ENCODE measurements at regions not wholly inside any gene's neighbourhood (a gene's known extent, or its start where the extent isn't known, plus 50 kb on each side); places are given as distances from the start of the nearest gene placed in this dataset.

DNA sequence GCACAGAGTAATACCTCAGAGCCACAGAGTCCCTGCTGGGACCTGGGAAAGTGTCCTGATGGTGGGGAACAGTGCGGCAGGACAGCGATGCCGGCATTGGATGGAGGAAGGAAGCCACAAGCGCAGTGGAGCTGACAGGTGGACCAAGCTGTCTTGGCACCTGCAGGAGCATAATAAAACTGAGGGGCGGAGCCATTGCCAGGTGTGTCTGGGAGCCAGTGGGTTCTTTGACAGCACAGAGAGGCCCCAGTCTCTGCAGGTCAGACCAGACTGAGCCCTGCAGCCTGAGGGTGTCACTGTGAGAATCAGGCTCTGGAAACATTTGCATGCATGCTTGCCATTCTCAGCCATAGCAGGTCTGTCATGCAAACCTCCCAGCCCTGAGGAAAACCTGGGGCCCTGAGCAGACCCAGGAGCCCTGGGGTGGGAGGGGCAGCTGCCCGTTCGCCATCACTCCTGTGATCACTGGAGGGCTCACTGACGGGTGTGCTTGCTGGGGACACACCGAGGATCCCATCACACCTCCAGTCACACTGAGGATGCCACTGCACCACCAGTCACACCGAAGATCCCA is 210.5 kb upstream of the HDAC4 start:
- Histone ChIP-seq H3K27me3 (replicated peaks in 1 of 2; ENCODE audit: control insufficient read depth in 2 of 2, insufficient read depth in 2 of 2, low read length in 1 of 2) (no peaks in the 10 kb centered on the region; a peak in 1 of 4 replicates), H3K4me3 (no peak overlapping the region), H3K9ac (ENCODE audit: control insufficient read depth, insufficient read depth, low read length) (no peak overlapping the region), H2AFZ (ENCODE audit: control insufficient read depth, low read depth, low read length) (no peak overlapping the region), H4K20me1 (ENCODE audit: control insufficient read depth, insufficient read depth) (no peaks in the 10 kb centered on the region), H3K4me1 (ENCODE audit: control insufficient read depth, insufficient read depth, low read length) (no peaks in the 10 kb centered on the region), H3K9me3 (replicated peaks; ENCODE audit: control insufficient read depth, insufficient read depth, low read length) (no peaks in the 10 kb centered on the region), H3K36me3 (ENCODE audit: control insufficient read depth in 2 of 2, insufficient read depth in 2 of 2, low read length in 1 of 2) (no peaks in the 10 kb centered on the region), H3K4me2 (ENCODE audit: control insufficient read depth, insufficient read depth) (no peak overlapping the region), H3K27ac (ENCODE audit: control insufficient read depth, insufficient read depth) (no peak overlapping the region), H3K79me2 (ENCODE audit: control insufficient read depth, insufficient read depth, low read length) (no peaks in the 10 kb centered on the region)
- no peak for TF ChIP-seq PML (IDR thresholded peaks at IDR 0.05; ENCODE audit: low read length)
- no peak for TF ChIP-seq BACH1 (IDR thresholded peaks at IDR 0.05; ENCODE audit: borderline replicate concordance)
- TF ChIP-seq HDAC2 (IDR thresholded peaks at IDR 0.05): no peak
- TF ChIP-seq CREB1 (IDR thresholded peaks at IDR 0.05; ENCODE audit: low read depth): no peak
- TF ChIP-seq CHD1 (IDR thresholded peaks at IDR 0.05; ENCODE audit: low read depth, low read length): no peak
- no peak for TF ChIP-seq RUNX3 (IDR thresholded peaks at IDR 0.05; ENCODE audit: low read length)
- intact Hi-C loops (cut with micrococcal nuclease; ENCODE audit: unreplicated experiment): no loop called here
- in situ Hi-C loops (cut with MboI): no loop called here
- DNase-seq (ENCODE audit: low read depth, low spot score): no peak
- 46% methylated on average over 10 of the region's 10 CpGs for WGBS (ENCODE audit: insufficient coverage, insufficient replicate concordance, low lambda C conversion rate, missing lambda C conversion rate)
- ChIA-PET CTCF (no interaction called here), SMC1A (ENCODE audit: uncharacterized antibody, unreplicated experiment) (no interaction called here), POLR2A (no interaction called here), RAD21 (ENCODE audit: unreplicated experiment) (no interaction called here)
- ATAC-seq: no peak
- no TSS peak for BruUV-seq (replicated peaks)
- FAIRE-seq: no peak

DNA sequence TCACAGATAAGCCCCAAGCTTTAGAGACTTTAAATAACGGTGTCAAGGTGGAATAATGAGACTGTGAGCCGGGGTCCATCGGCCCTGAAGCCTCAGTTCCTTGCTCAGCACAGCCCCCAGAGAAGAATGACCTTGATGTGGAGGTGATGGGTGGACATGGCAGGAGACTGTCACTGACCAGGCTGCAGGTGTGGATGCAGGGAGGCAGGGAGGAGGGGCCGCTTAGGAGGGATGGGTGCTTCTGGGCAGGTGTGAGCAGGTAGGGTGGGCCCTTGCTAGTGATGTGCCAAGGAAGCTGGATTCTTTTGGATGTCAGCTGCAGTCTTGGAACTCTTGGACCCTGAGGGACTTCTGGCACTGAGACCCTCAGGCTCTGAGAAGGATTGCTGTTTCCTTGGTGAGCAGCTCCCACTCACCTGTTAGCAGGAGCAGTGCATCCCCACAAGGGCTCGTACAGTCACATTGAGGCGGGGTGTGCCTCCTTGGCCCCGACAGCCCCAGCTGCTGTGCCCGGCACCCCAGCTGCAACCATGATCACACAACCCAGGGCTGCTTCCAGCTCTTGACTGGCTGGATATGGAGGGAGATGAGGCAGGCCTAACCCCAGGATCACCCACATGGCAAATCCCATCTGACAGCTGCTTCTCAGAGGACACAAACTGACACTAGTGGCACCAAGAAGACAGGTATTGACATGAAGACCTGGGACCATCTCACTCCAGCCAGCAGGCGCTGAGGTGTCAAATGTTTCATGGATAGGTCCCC is 209.8 kb upstream of the HDAC4 start:
- DNase-seq (ENCODE audit: low read depth, low spot score): no peak
- no peak overlapping the region for H3K4me3 ChIP-seq
- no peaks in the 10 kb centered on the region; a peak in 1 of 4 replicates for H3K27me3 ChIP-seq (replicated peaks in 1 of 2; ENCODE audit: control insufficient read depth in 2 of 2, insufficient read depth in 2 of 2, low read length in 1 of 2)
- H3K4me1 ChIP-seq (ENCODE audit: control insufficient read depth, insufficient read depth, low read length): no peaks in the 10 kb centered on the region
- RAD21 ChIA-PET (ENCODE audit: unreplicated experiment): no interaction called here
- POLR2A ChIA-PET: no interaction called here
- no TSS peak for BruUV-seq (replicated peaks)
- no peaks in the 10 kb centered on the region for H3K36me3 ChIP-seq (ENCODE audit: control insufficient read depth in 2 of 2, insufficient read depth in 2 of 2, low read length in 1 of 2)
- CTCF ChIA-PET: no interaction called here
- intact Hi-C loops (cut with micrococcal nuclease; ENCODE audit: unreplicated experiment): no loop called here
- H3K79me2 ChIP-seq (ENCODE audit: control insufficient read depth, insufficient read depth, low read length): no peaks in the 10 kb centered on the region
- 19% methylated on average over 9 of the region's 9 CpGs for WGBS (ENCODE audit: insufficient coverage, insufficient replicate concordance, low lambda C conversion rate, missing lambda C conversion rate)
- no peak overlapping the region for H3K4me2 ChIP-seq (ENCODE audit: control insufficient read depth, insufficient read depth)
- H3K9me3 ChIP-seq (replicated peaks; ENCODE audit: control insufficient read depth, insufficient read depth, low read length): no peaks in the 10 kb centered on the region
- no peak overlapping the region for H3K27ac ChIP-seq (ENCODE audit: control insufficient read depth, insufficient read depth)
- in situ Hi-C loops (cut with MboI): no loop called here
- no peak overlapping the region for H2AFZ ChIP-seq (ENCODE audit: control insufficient read depth, low read depth, low read length)
- ATAC-seq: no peak
- no peak for FAIRE-seq
- H3K9ac ChIP-seq (ENCODE audit: control insufficient read depth, insufficient read depth, low read length): no peak overlapping the region
- SMC1A ChIA-PET (ENCODE audit: uncharacterized antibody, unreplicated experiment): interaction anchor here (0.6 kb wide), 1 partner anchor 316 kb away, joined by 3 read pairs; no protein-coding TSS in a partner anchor
- no peaks in the 10 kb centered on the region for H4K20me1 ChIP-seq (ENCODE audit: control insufficient read depth, insufficient read depth)
- TF ChIP-seq RCOR1 (conservative IDR thresholded peaks at IDR 0.05; ENCODE audit: low read depth, low read length) (no peak), HDAC6 (IDR thresholded peaks at IDR 0.05; ENCODE audit: unreplicated experiment) (no peak), ZNF207 (IDR thresholded peaks at IDR 0.05; ENCODE audit: borderline replicate concordance) (no peak), CHD2 (IDR thresholded peaks at IDR 0.05; ENCODE audit: borderline replicate concordance, low read depth, low read length) (no peak), LARP7 (IDR thresholded peaks at IDR 0.05) (no peak), MYB (IDR thresholded peaks at IDR 0.05; ENCODE audit: borderline replicate concordance, low read depth, low read length) (no peak), MEF2B (IDR thresholded peaks at IDR 0.05; ENCODE audit: partially characterized antibody, poor library complexity, severe bottlenecking) (no peak), JUNB (IDR thresholded peaks at IDR 0.05) (no peak), POLR2A (IDR thresholded peaks at IDR 0.05; ENCODE audit: low read depth, low read length) (no peak)
- TF ChIP-seq, protein P1, sequence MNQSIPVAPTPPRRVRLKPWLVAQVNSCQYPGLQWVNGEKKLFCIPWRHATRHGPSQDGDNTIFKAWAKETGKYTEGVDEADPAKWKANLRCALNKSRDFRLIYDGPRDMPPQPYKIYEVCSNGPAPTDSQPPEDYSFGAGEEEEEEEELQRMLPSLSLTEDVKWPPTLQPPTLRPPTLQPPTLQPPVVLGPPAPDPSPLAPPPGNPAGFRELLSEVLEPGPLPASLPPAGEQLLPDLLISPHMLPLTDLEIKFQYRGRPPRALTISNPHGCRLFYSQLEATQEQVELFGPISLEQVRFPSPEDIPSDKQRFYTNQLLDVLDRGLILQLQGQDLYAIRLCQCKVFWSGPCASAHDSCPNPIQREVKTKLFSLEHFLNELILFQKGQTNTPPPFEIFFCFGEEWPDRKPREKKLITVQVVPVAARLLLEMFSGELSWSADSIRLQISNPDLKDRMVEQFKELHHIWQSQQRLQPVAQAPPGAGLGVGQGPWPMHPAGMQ (IDR thresholded peaks at IDR 0.05; ENCODE audit: borderline replicate concordance): no peak
- TF ChIP-seq, protein P2, sequence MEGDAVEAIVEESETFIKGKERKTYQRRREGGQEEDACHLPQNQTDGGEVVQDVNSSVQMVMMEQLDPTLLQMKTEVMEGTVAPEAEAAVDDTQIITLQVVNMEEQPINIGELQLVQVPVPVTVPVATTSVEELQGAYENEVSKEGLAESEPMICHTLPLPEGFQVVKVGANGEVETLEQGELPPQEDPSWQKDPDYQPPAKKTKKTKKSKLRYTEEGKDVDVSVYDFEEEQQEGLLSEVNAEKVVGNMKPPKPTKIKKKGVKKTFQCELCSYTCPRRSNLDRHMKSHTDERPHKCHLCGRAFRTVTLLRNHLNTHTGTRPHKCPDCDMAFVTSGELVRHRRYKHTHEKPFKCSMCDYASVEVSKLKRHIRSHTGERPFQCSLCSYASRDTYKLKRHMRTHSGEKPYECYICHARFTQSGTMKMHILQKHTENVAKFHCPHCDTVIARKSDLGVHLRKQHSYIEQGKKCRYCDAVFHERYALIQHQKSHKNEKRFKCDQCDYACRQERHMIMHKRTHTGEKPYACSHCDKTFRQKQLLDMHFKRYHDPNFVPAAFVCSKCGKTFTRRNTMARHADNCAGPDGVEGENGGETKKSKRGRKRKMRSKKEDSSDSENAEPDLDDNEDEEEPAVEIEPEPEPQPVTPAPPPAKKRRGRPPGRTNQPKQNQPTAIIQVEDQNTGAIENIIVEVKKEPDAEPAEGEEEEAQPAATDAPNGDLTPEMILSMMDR (IDR thresholded peaks at IDR 0.05 in 2 of 3, conservative IDR thresholded peaks at IDR 0.05 in 1 of 3; ENCODE audit: control insufficient read depth in 2 of 3, extremely low read depth in 1 of 3, insufficient read depth in 1 of 3, low read depth in 3 of 3, low read length in 3 of 3): no peak

All from GM12878 (cell line).